Neural cell (in vitro differentiated cells): ENCODE measurements at regions not wholly inside any gene's neighbourhood (a gene's known extent, or its start where the extent isn't known, plus 50 kb on each side); places are given as distances from the start of the nearest gene placed in this dataset.

Source experiments
- CTCF ChIP-seq: fragments of 450-650 bp; IDR thresholded peaks from 2 replicates; pipeline ENCODE4 v1.5.1; 2014; ENCODE audit warnings: antibody characterized with exemption, mild to moderate bottlenecking, moderate library complexity; ENCODE audit not compliant: poor library complexity, severe bottlenecking
- POLR2AphosphoS5 ChIP-seq: IDR thresholded peaks from 2 replicates; pipeline ENCODE4 v1.6.1; 2012

DNA sequence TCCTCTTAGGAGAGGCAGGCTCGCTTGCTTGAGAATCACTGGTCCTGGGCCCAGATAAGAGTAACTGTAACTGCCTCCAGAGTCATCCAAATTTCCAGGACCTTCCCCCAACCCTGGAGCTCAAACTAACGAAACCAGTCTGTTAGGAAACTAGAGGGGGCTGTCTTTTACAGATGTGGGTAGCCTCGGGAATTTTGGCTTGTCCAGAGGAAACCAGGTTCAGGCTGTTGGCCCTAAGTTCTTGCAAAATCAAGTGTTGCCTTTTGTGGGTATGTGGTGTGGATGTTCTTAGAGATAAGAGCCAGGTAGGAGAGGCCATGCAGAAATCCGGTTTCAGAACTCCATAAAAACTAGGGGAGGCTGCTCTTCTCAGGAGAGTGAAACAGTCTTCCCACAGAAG is 125.0 kb upstream of the DLX2 start:
- no peak for TF ChIP-seq CTCF
- no peak for TF ChIP-seq POLR2AphosphoS5
